ENCODE measurements at regions not wholly inside any gene's neighbourhood (a gene's known extent, or its start where the extent isn't known, plus 50 kb on each side); places are given as distances from the start of the nearest gene placed in this dataset.

DNA sequence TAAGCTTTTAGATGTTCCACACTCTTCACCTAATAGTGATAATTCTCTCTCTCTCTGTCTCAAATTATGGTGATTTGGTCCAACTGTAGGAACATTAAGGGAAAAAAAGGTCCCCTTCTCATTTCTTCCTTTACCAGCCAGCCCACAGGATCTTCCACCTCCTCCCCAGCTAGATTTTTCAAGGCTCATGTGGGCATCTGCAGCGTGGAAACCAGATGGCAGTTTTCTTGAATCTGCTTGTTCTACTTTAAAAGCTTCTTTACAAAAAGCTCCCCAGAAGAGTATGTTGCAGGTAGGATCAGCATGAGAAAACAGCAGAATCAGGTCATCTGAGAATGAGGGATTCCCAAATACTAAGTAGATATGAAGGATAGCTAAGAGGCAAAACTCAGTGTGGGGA is 208.6 kb upstream of the PFN2 start:
- no peak for DNase-seq (ENCODE audit: low read depth)
- TF ChIP-seq, protein P1, sequence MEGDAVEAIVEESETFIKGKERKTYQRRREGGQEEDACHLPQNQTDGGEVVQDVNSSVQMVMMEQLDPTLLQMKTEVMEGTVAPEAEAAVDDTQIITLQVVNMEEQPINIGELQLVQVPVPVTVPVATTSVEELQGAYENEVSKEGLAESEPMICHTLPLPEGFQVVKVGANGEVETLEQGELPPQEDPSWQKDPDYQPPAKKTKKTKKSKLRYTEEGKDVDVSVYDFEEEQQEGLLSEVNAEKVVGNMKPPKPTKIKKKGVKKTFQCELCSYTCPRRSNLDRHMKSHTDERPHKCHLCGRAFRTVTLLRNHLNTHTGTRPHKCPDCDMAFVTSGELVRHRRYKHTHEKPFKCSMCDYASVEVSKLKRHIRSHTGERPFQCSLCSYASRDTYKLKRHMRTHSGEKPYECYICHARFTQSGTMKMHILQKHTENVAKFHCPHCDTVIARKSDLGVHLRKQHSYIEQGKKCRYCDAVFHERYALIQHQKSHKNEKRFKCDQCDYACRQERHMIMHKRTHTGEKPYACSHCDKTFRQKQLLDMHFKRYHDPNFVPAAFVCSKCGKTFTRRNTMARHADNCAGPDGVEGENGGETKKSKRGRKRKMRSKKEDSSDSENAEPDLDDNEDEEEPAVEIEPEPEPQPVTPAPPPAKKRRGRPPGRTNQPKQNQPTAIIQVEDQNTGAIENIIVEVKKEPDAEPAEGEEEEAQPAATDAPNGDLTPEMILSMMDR (IDR thresholded peaks at IDR 0.05; ENCODE audit: control insufficient read depth, extremely low read depth, insufficient read depth) = no peak
- H3K4me3 ChIP-seq (ENCODE audit: low read depth, low read length) = no peak overlapping the region

DNA sequence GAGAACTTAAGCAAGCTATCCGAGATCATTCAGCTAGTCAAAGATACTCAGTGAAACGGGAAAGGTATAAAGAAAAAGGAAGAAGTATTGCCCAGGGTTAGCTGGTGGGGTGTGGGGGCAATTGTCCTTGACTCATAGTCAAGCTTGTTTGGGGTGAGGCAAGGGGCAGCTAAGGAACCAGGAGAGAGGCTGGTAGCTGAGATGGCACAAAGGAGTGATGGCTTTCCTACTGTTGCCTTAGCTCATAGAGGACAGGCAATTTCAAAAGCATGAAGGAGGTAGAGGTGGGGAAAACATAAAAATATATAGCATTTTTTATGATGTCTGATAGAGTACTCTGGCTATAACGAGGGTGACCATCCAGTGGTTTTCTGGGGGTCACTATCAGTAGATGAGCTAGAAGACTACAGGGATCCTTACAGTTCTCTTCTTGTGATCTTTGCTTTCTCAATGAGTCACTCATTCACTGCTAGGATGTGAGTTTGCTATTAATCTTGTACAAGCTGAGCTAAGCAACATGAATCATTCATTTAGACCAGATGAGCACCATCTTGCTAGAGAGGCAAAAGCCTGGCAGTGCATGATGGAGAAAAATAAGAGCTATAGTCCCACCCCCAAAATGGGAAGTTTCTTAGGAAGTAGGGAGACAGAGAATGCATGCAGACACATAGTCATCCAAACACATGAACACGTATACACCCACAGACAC is 207.1 kb upstream of the PFN2 start:
- TF ChIP-seq, protein P1 (IDR thresholded peaks at IDR 0.05; ENCODE audit: control insufficient read depth, extremely low read depth, insufficient read depth) = no peak
- H3K4me3 ChIP-seq (ENCODE audit: low read depth, low read length) = no peak overlapping the region
- DNase-seq (ENCODE audit: low read depth) = no peak

DNA sequence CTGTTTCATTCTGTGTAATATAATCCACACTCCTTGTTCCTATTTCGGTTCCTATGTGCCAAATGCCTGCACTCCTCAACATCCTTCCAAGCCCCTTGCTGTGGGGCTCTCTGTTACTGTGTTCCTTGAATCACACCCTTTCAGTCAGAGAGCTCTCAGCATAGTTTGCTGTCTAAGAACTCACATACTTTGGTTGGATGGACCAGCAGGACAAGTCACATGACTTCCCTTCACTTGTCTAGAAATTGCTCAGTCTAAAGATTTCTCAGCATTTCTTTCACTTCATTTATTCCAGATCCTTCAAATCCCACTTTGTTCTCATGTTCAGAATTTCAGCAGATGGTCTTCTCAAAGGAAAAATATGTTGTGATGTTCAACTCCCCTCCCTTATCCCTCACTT is 203.5 kb upstream of the PFN2 start:
- TF ChIP-seq, protein P1 (IDR thresholded peaks at IDR 0.05; ENCODE audit: control insufficient read depth, extremely low read depth, insufficient read depth) = no peak
- H3K4me3 ChIP-seq (ENCODE audit: low read depth, low read length) = no peak overlapping the region
- no peak for DNase-seq (ENCODE audit: low read depth)

DNA sequence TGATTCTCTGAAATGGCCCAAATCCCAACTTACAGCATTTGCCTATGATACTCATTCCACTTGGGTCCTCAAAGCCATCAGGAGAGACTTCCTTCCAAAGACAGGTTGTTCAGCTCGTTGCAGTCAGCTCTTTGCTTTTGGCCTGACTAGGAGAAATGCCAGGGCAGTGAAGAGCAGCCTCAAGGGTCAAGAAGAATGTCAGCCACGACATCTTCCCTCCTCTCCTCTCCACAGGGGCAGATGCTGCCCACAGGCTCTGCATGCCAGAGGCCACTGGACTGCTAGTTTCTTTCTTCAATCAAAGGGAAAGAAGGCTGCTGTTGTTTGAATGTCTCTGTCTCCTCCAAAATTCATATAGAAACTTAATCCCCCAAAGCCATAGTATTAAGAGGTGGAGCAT is 201.7 kb upstream of the PFN2 start:
- TF ChIP-seq, protein P1 (IDR thresholded peaks at IDR 0.05; ENCODE audit: control insufficient read depth, extremely low read depth, insufficient read depth) = no peak
- no peak for DNase-seq (ENCODE audit: low read depth)

DNA sequence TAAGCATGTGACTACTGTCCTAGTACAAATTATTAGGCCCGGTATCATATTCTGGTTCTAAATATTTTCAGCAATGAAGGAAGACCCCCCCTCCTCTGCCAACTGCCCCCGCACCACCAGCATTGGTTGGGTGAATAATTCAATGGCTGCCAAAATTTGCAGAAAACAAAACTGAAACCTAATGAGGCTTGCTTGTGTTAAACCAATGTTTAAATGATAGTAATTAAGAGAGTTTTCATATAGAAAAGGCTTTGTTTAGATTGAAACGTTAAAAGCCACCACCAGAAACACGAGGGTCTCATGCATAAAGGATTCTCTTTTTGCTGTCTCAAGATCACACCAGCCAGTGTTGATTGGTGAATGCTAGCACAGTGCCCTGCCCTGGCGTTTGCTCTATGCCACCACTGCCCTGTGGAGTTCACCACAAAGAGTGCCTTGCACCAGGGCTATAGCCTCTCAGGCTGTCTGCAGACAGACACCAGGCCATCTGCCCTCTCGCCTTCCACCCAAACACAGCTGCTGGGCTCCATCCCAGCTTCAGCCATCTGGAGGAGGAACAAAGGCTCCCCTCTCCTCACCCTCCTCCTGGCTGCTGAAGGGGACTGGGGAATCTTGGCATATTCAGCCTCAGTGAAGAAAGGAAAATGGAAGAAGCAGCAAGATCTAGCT is 200.3 kb upstream of the PFN2 start:
- no peak overlapping the region for H3K4me3 ChIP-seq (ENCODE audit: low read depth, low read length)
- DNase-seq (ENCODE audit: low read depth) = no peak
- TF ChIP-seq, protein P1 (IDR thresholded peaks at IDR 0.05; ENCODE audit: control insufficient read depth, extremely low read depth, insufficient read depth) = no peak

More for the DNA sequence above, 201.7 kb upstream of the PFN2 start:
- no peak overlapping the region for H3K4me3 ChIP-seq (ENCODE audit: low read depth, low read length)

DNA sequence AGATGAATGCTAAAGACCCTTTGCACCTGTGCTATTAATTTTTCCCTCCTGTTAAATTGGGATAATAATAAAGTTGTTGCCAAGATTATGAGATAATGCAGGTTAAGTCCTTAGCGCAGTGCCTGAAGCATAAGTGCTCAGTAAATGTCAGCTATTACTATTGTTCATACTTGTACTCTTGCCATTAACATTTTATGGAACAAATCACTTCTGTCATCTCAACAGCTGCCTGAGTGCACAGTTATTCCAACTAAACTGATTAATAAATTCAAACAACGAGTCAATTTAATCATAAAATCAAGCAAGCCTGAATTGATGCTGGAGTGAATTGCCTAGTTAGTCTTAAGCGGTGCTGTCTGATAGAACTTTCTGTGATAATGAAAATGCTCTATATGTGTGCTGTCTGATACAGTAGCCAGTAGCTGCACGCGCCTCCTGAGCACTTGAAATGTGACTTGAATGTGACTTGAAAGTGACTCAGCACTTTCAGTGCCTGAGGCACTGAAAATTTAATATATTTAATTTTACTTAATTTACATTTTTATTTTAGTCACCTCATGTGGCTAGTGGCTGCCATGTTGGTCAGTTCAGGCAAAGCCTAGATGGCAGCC is 198.7 kb upstream of the PFN2 start:
- no peak for DNase-seq (ENCODE audit: low read depth)
- TF ChIP-seq, protein P1 (IDR thresholded peaks at IDR 0.05; ENCODE audit: control insufficient read depth, extremely low read depth, insufficient read depth) = no peak
- no peak overlapping the region for H3K4me3 ChIP-seq (ENCODE audit: low read depth, low read length)

Data from LNCaP clone FGC (cell line).